IMR-90 (cell line): ENCODE measurements at regions not wholly inside any gene's neighbourhood (a gene's known extent, or its start where the extent isn't known, plus 50 kb on each side); places are given as distances from the start of the nearest gene placed in this dataset.

ENCODE experiments used
- ATAC-seq: fragments of 200-7000 bp; cut with Tn5 transposase; 2 replicates; pipeline ENCODE4 v1.9.1; 2020; ENCODE audit warnings: low read depth, mild to moderate bottlenecking, moderate library complexity
- BruUV-seq: library from RNA; stranded (reverse); fragments of 400-500 nt; replicated peaks from 2 replicates; lab custom pipeline; 2021; lab: Mats Ljungman, UMichigan
- CTCF ChIA-PET: fragments of 300-600 bp; formaldehyde crosslinking; extraction: SDS; loops from one replicate; lab custom pipeline; 2021; ENCODE audit warnings: antibody characterized with exemption; lab: Yijun Ruan, JAX
- POLR2A ChIA-PET: fragments of 300-600 bp; sonication (Branson Sonifier 250); formaldehyde crosslinking; loops from one replicate; lab custom pipeline; 2022; ENCODE audit warnings: antibody characterized with exemption; ENCODE audit not compliant: unreplicated experiment; lab: Charles Lee
- DNase-seq: peaks from one replicate; pipeline ENCODE4 v3.0.0; 2013
- H2AFZ ChIP-seq: replicated peaks from 2 replicates; pipeline ENCODE3; 2013; ENCODE audit warnings: low read length, mild to moderate bottlenecking; ENCODE audit not compliant: poor library complexity
- H2AK5ac ChIP-seq: 2 replicates; pipeline ENCODE4 v1.6.1; 2013; ENCODE audit warnings: low read depth, low read length, inconsistent platforms
- H2AK9ac ChIP-seq: replicated peaks from 2 replicates; pipeline ENCODE3; 2013; ENCODE audit warnings: mild to moderate bottlenecking, low read depth, low read length, moderate library complexity; ENCODE audit not compliant: poor library complexity
- H2BK120ac ChIP-seq: 2 replicates; pipeline ENCODE4 v1.6.1; 2013; ENCODE audit warnings: low read depth, low read length, inconsistent platforms
- H2BK15ac ChIP-seq: 3 replicates; pipeline ENCODE4 v1.6.1; 2013; ENCODE audit warnings: low read depth, low read length, inconsistent platforms
- H2BK20ac ChIP-seq: 2 replicates; pipeline ENCODE4 v1.6.1; 2013; ENCODE audit warnings: low read depth, mild to moderate bottlenecking, inconsistent platforms, low read length, moderate library complexity
- H2BK5ac ChIP-seq: 2 replicates; pipeline ENCODE4 v1.6.1; 2013; ENCODE audit warnings: mild to moderate bottlenecking, low read depth, low read length, inconsistent platforms; ENCODE audit not compliant: poor library complexity, severe bottlenecking
- H3K14ac ChIP-seq: replicated peaks from 2 replicates; pipeline ENCODE4 v1.6.1; 2013; ENCODE audit warnings: low read depth, low read length, inconsistent platforms
- H3K18ac ChIP-seq: 2 replicates; pipeline ENCODE4 v1.6.1; 2013; ENCODE audit warnings: low read depth, low read length, control low read depth
- H3K23ac ChIP-seq: 2 replicates; pipeline ENCODE4 v1.6.1; 2013; ENCODE audit warnings: low read depth, low read length, inconsistent platforms
- H3K27ac ChIP-seq: 2 replicates; pipeline ENCODE4 v1.5.1; 2013; ENCODE audit warnings: mild to moderate bottlenecking, control low read depth, low read length; ENCODE audit not compliant: insufficient read depth
- H3K27me3 ChIP-seq: 2 replicates; pipeline ENCODE4 v1.6.1; 2013; ENCODE audit warnings: low read length; ENCODE audit not compliant: control insufficient read depth, insufficient read depth
- H3K36me3 ChIP-seq: 2 replicates; pipeline ENCODE4 v1.6.1; 2013; ENCODE audit warnings: low read length, mixed read lengths; ENCODE audit not compliant: control insufficient read depth, insufficient read depth
- H3K4ac ChIP-seq: 2 replicates; pipeline ENCODE4 v1.6.1; 2013; ENCODE audit warnings: low read depth, low read length, inconsistent platforms
- H3K4me1 ChIP-seq: 2 replicates; pipeline ENCODE4 v1.6.1; 2013; ENCODE audit warnings: low read length, mixed read lengths; ENCODE audit not compliant: control insufficient read depth, insufficient read depth
- H3K4me2 ChIP-seq: 2 replicates; pipeline ENCODE4 v1.6.1; 2013; ENCODE audit warnings: low read depth, mild to moderate bottlenecking, control low read depth, low read length, moderate library complexity
- H3K4me3 ChIP-seq: 2 replicates; pipeline ENCODE4 v1.5.1; 2013; ENCODE audit warnings: low read depth, mild to moderate bottlenecking, control low read depth, low read length, moderate library complexity; ENCODE audit not compliant: insufficient read depth
- H3K56ac ChIP-seq: 2 replicates; pipeline ENCODE4 v1.6.1; 2013; ENCODE audit warnings: low read length, inconsistent platforms; ENCODE audit not compliant: insufficient read depth; ENCODE audit errors: extremely low read depth
- H3K79me1 ChIP-seq, 2 experiments: 2 replicates each; pipeline ENCODE4 v1.6.1; 2013; ENCODE audit warnings: low read length in 2 of 2, inconsistent platforms in 1 of 2, low read depth in 1 of 2
- H3K9ac ChIP-seq: 2 replicates; pipeline ENCODE4 v1.6.1; 2013; ENCODE audit warnings: low read depth, low read length, control low read depth
- H3K9me1 ChIP-seq: 2 replicates; pipeline ENCODE4 v1.6.1; 2013; ENCODE audit warnings: low read length, inconsistent platforms; ENCODE audit not compliant: insufficient read depth
- H3K9me3 ChIP-seq: 2 replicates; pipeline ENCODE4 v1.6.1; 2013; ENCODE audit warnings: low read length; ENCODE audit not compliant: control insufficient read depth, insufficient read depth
- H4K20me1 ChIP-seq: 2 replicates; pipeline ENCODE4 v1.6.1; 2013; ENCODE audit warnings: low read length, inconsistent platforms; ENCODE audit not compliant: insufficient read depth
- H4K5ac ChIP-seq: 2 replicates; pipeline ENCODE4 v1.6.1; 2013; ENCODE audit warnings: mild to moderate bottlenecking, low read depth, low read length, control low read depth
- H4K8ac ChIP-seq, 2 experiments: 2 replicates each; pipeline ENCODE4 v1.6.1; 2013; ENCODE audit warnings: low read depth in 2 of 2, low read length in 2 of 2, control low read depth in 1 of 2, inconsistent platforms in 1 of 2
- H4K91ac ChIP-seq: 2 replicates; pipeline ENCODE4 v1.6.1; 2013; ENCODE audit warnings: low read depth, low read length, inconsistent platforms; ENCODE audit not compliant: insufficient read depth
- BHLHE40 ChIP-seq: fragments of 150-350 bp; IDR thresholded peaks from 2 replicates; pipeline ENCODE4 v1.6.1; 2016; ENCODE audit warnings: mild to moderate bottlenecking, low read depth, low read length
- CEBPB ChIP-seq: IDR thresholded peaks from 2 replicates; pipeline ENCODE4 v1.6.1; 2012; ENCODE audit warnings: low read depth, low read length, improper control_type of control experiment
- CHD1 ChIP-seq: IDR thresholded peaks from 2 replicates; pipeline ENCODE4 v1.6.1; 2012; ENCODE audit warnings: low read depth, low read length, improper control_type of control experiment
- FOS ChIP-seq: fragments of 150-350 bp; IDR thresholded peaks from 2 replicates; pipeline ENCODE4 v1.6.1; 2016; ENCODE audit warnings: low read depth, low read length
- MAFK ChIP-seq: IDR thresholded peaks from 2 replicates; pipeline ENCODE4 v1.6.1; 2012; ENCODE audit warnings: low read depth, low read length, improper control_type of control experiment
- MAZ ChIP-seq: IDR thresholded peaks from 2 replicates; pipeline ENCODE4 v1.6.1; 2012; ENCODE audit warnings: low read depth, mild to moderate bottlenecking, low read length, improper control_type of control experiment, moderate library complexity, borderline replicate concordance
- MXI1 ChIP-seq: IDR thresholded peaks from 2 replicates; pipeline ENCODE4 v1.6.1; 2012; ENCODE audit warnings: low read depth, mild to moderate bottlenecking, low read length, moderate library complexity, borderline replicate concordance
- NFE2L2 ChIP-seq: fragments of 150-350 bp; IDR thresholded peaks from 2 replicates; pipeline ENCODE4 v1.6.1; 2016; ENCODE audit warnings: low read depth, mild to moderate bottlenecking, low read length
- POLR2A ChIP-seq: IDR thresholded peaks from 2 replicates; pipeline ENCODE4 v1.6.1; 2012; ENCODE audit warnings: mild to moderate bottlenecking, low read depth, low read length
- RAD21 ChIP-seq: IDR thresholded peaks from 2 replicates; pipeline ENCODE4 v1.6.1; 2012; ENCODE audit warnings: low read length, improper control_type of control experiment
- RCOR1 ChIP-seq: IDR thresholded peaks from 2 replicates; pipeline ENCODE4 v1.6.1; 2012; ENCODE audit warnings: mild to moderate bottlenecking, low read length, improper control_type of control experiment; ENCODE audit not compliant: insufficient replicate concordance
- RFX5 ChIP-seq: IDR thresholded peaks from 2 replicates; pipeline ENCODE4 v1.8.0; 2012; ENCODE audit warnings: low read depth, mild to moderate bottlenecking, low read length, moderate library complexity
- SMC3 ChIP-seq: fragments of 150-350 bp; IDR thresholded peaks from 2 replicates; pipeline ENCODE4 v1.6.1; 2016; ENCODE audit warnings: low read depth, mild to moderate bottlenecking, antibody characterized with exemption, low read length, moderate library complexity
- WGBS, 2 experiments: methylation state at CpG; one replicate each; pipeline versions ENCODE4 v1.1.5 to v1.1.7; 2013; ENCODE audit warnings: missing lambda C conversion rate in 2 of 2; ENCODE audit not compliant: insufficient read length in 1 of 2; ENCODE audit errors: extremely low coverage in 2 of 2; 5-methylcytosine and 5-hydroxymethylcytosine counted together
- dilution Hi-C: fragments of 300-500 bp; cut with HindIII; formaldehyde crosslinking; loops from one replicate; pipeline ENCODE4 v1.14.3; 2018; ENCODE audit warnings: low sequenced_read_pairs; ENCODE audit not compliant: unreplicated experiment
- in situ Hi-C: fragments of 300-500 bp; cut with MboI; formaldehyde crosslinking; loops from 3 replicates; pipeline ENCODE4 v1.14.3; 2019; ENCODE audit warnings: low sequenced_read_pairs, inconsistent platforms, mixed read lengths
- intact Hi-C: fragments of 100-400 bp; cut with micrococcal nuclease; formaldehyde crosslinking; loops from 2 replicates; pipeline ENCODE4 v1.10.0; 2022
- TF ChIP-seq, protein P1 (sequence below): conservative IDR thresholded peaks from 2 replicates; pipeline ENCODE4 v1.5.1; 2012; ENCODE audit warnings: mild to moderate bottlenecking, low read depth, low read length, improper control_type of control experiment
- TF ChIP-seq, protein P2 (sequence below): fragments of 150-350 bp; IDR thresholded peaks from 2 replicates; pipeline ENCODE4 v1.6.1; 2016; ENCODE audit warnings: low read depth, mild to moderate bottlenecking, low read length, moderate library complexity, borderline replicate concordance
- TF ChIP-seq, protein P3 (sequence below): fragments of 150-350 bp; IDR thresholded peaks from 2 replicates; pipeline ENCODE4 v1.6.1; 2017; ENCODE audit warnings: mild to moderate bottlenecking, antibody characterized with exemption, low read length, low read depth

DNA sequence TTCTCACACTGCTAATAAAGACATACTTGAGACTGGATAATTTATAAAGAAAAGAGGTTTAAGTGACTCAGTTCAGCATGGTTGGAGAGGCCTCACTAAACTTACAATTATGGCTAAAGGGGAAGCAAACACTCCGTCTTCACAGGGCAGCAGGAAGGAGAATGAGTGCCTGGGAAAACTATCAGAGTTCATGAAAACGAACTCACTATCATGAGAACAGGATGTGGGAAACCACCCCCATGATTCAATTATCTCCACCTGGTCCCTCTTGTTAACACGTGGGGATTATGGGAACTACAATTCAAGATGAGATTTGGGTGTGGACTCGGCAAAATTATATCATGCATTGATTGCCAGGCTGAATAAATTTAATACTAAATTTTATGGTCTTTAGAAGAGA lies 592.7 kb downstream of the GRXCR1 start:
- H3K4me2 ChIP-seq = no peak overlapping the region
- H4K91ac ChIP-seq = no peak overlapping the region
- H3K4me1 ChIP-seq = no peaks in the 10 kb centered on the region
- no peak for DNase-seq
- no peak overlapping the region for H2AK5ac ChIP-seq
- no peak overlapping the region for H4K5ac ChIP-seq
- H3K4me3 ChIP-seq = no peak overlapping the region
- H2BK15ac ChIP-seq = no peak overlapping the region
- ChIA-PET POLR2A (no interaction called here), CTCF (no interaction called here)
- no peak overlapping the region for H3K9ac ChIP-seq
- no CpG with 5 or more reads among the region's 4 CpGs for WGBS, 2 experiments
- in situ Hi-C loops = no loop called here
- no peaks in the 10 kb centered on the region for H3K79me1 ChIP-seq
- H3K9me3 ChIP-seq = no peaks in the 10 kb centered on the region
- no peak overlapping the region for H2AK9ac ChIP-seq
- dilution Hi-C loops = no loop called here
- H2BK5ac ChIP-seq = no peak overlapping the region
- no peak overlapping the region for H3K56ac ChIP-seq
- TF ChIP-seq MXI1 = no peak
- TF ChIP-seq FOS = no peak
- TF ChIP-seq, protein P1, sequence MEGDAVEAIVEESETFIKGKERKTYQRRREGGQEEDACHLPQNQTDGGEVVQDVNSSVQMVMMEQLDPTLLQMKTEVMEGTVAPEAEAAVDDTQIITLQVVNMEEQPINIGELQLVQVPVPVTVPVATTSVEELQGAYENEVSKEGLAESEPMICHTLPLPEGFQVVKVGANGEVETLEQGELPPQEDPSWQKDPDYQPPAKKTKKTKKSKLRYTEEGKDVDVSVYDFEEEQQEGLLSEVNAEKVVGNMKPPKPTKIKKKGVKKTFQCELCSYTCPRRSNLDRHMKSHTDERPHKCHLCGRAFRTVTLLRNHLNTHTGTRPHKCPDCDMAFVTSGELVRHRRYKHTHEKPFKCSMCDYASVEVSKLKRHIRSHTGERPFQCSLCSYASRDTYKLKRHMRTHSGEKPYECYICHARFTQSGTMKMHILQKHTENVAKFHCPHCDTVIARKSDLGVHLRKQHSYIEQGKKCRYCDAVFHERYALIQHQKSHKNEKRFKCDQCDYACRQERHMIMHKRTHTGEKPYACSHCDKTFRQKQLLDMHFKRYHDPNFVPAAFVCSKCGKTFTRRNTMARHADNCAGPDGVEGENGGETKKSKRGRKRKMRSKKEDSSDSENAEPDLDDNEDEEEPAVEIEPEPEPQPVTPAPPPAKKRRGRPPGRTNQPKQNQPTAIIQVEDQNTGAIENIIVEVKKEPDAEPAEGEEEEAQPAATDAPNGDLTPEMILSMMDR = no peak
- TF ChIP-seq RAD21 = no peak
- no peak for TF ChIP-seq RFX5
- TF ChIP-seq, protein P2, sequence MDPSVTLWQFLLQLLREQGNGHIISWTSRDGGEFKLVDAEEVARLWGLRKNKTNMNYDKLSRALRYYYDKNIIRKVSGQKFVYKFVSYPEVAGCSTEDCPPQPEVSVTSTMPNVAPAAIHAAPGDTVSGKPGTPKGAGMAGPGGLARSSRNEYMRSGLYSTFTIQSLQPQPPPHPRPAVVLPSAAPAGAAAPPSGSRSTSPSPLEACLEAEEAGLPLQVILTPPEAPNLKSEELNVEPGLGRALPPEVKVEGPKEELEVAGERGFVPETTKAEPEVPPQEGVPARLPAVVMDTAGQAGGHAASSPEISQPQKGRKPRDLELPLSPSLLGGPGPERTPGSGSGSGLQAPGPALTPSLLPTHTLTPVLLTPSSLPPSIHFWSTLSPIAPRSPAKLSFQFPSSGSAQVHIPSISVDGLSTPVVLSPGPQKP = no peak
- no peak for TF ChIP-seq CHD1
- TF ChIP-seq MAZ = no peak
- TF ChIP-seq BHLHE40 = no peak
- TF ChIP-seq, protein P3, sequence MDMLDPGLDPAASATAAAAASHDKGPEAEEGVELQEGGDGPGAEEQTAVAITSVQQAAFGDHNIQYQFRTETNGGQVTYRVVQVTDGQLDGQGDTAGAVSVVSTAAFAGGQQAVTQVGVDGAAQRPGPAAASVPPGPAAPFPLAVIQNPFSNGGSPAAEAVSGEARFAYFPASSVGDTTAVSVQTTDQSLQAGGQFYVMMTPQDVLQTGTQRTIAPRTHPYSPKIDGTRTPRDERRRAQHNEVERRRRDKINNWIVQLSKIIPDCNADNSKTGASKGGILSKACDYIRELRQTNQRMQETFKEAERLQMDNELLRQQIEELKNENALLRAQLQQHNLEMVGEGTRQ = no peak
- no peak for TF ChIP-seq SMC3
- TF ChIP-seq NFE2L2 = no peak
- no peak for TF ChIP-seq RCOR1
- TF ChIP-seq CEBPB = no peak
- TF ChIP-seq POLR2A = no peak
- no peak for TF ChIP-seq MAFK
- no peaks in the 10 kb centered on the region for H3K36me3 ChIP-seq
- ATAC-seq = no peak
- no peaks in the 10 kb centered on the region for H4K20me1 ChIP-seq
- H3K18ac ChIP-seq = no peak overlapping the region
- no peak overlapping the region for H3K27ac ChIP-seq
- no peak overlapping the region for H3K4ac ChIP-seq
- no peak overlapping the region for H3K14ac ChIP-seq
- no TSS peak for BruUV-seq
- no peak overlapping the region for H2BK120ac ChIP-seq
- intact Hi-C loops = no loop called here
- no peaks in the 10 kb centered on the region for H3K27me3 ChIP-seq
- H4K8ac ChIP-seq = no peak overlapping the region
- H3K9me1 ChIP-seq = no peaks in the 10 kb centered on the region
- no peak overlapping the region for H3K23ac ChIP-seq
- no peak overlapping the region for H2BK20ac ChIP-seq
- no peak overlapping the region for H2AFZ ChIP-seq
